GM12874 (cell line): ENCODE measurements at regions not wholly inside any gene's neighbourhood (a gene's known extent, or its start where the extent isn't known, plus 50 kb on each side); places are given as distances from the start of the nearest gene placed in this dataset.

Experiments
- TF ChIP-seq, protein P1 (sequence below): IDR thresholded peaks from 2 replicates; pipeline ENCODE4 v1.5.1; 2011; ENCODE audit warnings: low read depth, mild to moderate bottlenecking, control low read depth, low read length, moderate library complexity; ENCODE audit not compliant: insufficient read depth

DNA sequence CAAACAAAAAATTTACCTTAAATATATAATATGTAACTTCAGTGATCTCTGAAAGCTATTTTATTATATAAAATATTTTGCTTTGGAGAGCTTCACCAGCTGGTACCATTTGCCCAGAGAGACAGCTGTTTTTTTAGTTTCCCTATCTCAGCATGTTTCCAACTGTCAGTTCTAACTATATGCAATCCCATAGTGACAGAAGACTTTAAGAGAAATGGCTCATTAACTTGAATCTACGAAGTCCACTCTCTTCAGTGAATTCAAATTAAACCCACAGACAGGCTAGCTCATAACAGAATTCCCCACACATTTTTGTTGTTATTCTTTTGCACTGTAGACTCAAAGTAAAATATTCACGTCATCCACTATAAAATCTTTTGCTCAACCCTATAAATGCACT, 251.8 kb upstream of the POU5F2 start:
- TF ChIP-seq, protein P1, sequence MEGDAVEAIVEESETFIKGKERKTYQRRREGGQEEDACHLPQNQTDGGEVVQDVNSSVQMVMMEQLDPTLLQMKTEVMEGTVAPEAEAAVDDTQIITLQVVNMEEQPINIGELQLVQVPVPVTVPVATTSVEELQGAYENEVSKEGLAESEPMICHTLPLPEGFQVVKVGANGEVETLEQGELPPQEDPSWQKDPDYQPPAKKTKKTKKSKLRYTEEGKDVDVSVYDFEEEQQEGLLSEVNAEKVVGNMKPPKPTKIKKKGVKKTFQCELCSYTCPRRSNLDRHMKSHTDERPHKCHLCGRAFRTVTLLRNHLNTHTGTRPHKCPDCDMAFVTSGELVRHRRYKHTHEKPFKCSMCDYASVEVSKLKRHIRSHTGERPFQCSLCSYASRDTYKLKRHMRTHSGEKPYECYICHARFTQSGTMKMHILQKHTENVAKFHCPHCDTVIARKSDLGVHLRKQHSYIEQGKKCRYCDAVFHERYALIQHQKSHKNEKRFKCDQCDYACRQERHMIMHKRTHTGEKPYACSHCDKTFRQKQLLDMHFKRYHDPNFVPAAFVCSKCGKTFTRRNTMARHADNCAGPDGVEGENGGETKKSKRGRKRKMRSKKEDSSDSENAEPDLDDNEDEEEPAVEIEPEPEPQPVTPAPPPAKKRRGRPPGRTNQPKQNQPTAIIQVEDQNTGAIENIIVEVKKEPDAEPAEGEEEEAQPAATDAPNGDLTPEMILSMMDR: no peak

DNA sequence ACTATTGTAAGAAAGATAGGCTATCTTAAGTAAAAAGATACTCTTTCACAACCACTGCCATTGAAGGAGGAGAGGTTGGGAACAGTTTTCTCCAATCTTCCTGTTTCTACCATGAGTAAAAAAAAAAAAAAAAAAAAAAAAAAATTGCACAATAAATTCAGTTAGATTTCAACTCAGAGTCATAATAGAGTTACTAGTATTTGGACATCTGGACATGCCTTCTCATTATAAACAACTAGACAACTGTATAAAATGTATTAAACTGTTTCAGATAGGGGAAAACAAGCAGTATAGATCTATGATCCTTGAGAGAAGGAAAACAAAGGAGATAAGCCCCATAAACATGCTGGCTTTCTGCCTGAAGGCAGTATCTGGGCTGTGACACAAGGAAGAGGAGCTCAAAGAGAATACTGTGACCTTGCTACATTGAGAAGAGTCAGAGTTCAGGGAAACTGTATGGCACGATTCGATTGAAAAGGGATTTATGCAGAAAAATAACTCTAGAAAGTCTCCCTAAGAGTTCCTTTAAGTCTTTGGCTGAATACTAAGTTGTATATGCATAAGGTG, 249.2 kb upstream of the POU5F2 start:
- TF ChIP-seq, protein P1: no peak

DNA sequence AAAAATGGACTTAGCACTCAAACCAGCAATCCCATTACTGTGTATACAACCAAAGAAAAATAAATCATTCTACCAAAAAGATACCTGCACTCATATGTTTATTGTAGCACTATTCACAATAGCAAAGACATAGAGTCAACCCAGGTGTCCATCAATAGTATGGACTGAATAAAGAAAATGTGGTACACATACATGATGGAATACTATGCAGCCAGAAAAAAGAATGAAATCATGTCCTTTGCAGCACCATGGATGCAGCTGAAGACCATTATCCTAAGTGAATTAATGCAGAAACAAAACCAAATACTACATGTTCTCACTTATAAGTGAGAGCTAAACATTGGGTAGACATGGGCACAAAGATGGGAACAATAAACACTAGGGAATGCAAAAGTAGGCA, 236.8 kb upstream of the POU5F2 start:
- TF ChIP-seq, protein P1: no peak

DNA sequence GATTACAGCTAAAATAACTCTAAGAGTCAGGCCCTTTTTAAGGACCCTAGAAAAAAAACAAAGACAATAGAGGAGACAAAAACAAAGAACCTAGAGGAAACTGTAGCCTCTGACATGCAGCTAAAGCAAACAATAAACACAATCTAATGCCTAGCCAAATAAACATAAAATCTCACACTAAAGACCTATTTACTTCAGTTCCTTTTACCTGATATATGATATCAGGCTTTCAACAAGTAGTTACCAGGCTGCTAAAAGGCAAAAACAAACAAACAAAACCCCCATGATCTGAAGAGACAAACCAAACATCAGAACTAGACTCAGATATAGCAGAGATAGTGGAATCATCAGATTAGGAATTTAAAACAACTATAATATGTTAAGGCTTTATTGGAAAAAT, 226.5 kb upstream of the POU5F2 start:
- TF ChIP-seq, protein P1: no peak

DNA sequence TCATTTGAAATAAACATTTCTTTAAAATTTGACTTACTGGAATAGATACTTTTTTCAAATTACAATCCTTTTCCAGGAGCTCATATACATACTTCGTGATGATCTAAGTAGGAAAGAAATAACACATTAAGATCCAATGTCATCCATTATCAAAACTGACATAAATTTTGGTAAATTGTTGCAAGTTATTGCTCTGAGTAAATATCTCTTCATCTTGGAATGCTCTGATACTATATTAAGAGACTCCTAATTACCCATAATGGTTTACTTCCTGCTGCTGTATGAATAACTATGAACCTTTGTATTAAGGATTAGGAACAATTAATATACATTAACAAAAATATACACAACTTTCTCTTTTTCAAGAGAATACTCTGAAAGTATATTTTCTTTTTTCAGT, 223.0 kb upstream of the POU5F2 start:
- TF ChIP-seq, protein P1: no peak

DNA sequence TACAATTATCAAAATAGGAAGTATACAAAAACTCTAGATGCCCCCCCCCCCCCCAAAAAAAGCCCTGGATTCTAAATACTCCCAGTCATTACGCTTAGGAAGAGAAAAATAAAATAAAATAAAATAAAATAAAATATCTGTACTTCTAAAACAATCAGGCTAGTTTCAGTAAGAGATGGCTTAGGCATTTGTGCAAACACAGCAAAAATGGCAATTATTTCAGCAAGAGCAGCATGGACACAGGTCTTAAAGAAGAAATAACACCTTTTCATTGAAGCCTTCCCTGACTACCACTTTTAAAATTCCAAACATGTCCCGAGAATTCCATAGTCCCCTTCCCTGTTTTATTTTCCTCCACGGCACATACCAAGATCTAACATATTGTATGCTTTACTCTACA, 218.6 kb upstream of the POU5F2 start:
- TF ChIP-seq, protein P1: no peak

DNA sequence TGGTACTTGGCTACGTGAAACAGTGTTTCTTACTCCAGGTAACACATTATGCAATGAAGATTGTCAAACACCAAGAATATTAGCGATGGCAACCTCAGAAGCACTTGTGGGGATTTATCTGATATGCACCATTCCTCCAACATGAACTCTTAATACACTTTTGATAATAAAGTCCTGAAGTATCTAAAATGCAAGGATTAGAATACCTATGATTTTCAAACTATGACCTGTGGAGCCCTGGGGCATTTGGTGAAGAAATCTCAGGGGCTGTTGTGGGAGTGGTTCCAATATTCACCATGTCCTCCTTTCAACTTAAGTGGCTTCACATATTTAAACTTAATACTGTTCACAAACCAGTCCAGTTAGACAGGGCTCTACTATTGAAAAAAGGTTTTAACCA, 214.6 kb upstream of the POU5F2 start:
- TF ChIP-seq, protein P1: no peak
